ENCODE measurements at regions not wholly inside any gene's neighbourhood (a gene's known extent, or its start where the extent isn't known, plus 50 kb on each side); places are given as distances from the start of the nearest gene placed in this dataset.

DNA sequence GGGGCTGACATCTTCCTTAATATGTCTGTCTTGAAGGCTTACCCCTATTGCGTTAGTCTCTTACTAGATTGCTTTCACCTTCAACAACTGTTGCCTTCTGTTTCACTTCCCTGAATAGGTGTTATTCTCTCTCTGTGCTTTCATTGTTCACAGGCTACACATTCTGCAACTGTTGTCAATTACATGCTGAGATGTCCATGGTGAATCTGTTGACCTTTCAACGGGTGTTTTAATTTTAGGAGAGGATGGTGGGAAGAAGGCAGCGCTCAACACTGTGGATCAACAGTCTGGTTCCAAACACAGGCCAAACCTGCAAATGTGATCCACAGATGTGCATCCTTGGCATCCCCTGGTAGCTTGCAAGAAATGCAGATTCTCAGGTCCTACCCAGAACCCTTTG, 101.9 kb downstream of the DACT1 start:
- TF ChIP-seq SREBF2 (IDR thresholded peaks at IDR 0.05; ENCODE audit: low read length) (no peak), POLR2AphosphoS2 (IDR thresholded peaks at IDR 0.05; ENCODE audit: low read depth, low read length) (no peak), RB1 (IDR thresholded peaks at IDR 0.05; ENCODE audit: borderline replicate concordance) (0 out of 2 replicates have a peak, but pooled peaks have one; percentile 30), POLR2A (IDR thresholded peaks at IDR 0.05; ENCODE audit: low read depth, low read length) (no peak), BCL11A (IDR thresholded peaks at IDR 0.05; ENCODE audit: low read depth, low read length) (no peak), SMC3 (IDR thresholded peaks at IDR 0.05; ENCODE audit: borderline replicate concordance, low read length) (no peak)
- TF ChIP-seq, protein P1, sequence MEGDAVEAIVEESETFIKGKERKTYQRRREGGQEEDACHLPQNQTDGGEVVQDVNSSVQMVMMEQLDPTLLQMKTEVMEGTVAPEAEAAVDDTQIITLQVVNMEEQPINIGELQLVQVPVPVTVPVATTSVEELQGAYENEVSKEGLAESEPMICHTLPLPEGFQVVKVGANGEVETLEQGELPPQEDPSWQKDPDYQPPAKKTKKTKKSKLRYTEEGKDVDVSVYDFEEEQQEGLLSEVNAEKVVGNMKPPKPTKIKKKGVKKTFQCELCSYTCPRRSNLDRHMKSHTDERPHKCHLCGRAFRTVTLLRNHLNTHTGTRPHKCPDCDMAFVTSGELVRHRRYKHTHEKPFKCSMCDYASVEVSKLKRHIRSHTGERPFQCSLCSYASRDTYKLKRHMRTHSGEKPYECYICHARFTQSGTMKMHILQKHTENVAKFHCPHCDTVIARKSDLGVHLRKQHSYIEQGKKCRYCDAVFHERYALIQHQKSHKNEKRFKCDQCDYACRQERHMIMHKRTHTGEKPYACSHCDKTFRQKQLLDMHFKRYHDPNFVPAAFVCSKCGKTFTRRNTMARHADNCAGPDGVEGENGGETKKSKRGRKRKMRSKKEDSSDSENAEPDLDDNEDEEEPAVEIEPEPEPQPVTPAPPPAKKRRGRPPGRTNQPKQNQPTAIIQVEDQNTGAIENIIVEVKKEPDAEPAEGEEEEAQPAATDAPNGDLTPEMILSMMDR (IDR thresholded peaks at IDR 0.05 in 2 of 3, conservative IDR thresholded peaks at IDR 0.05 in 1 of 3; ENCODE audit: control insufficient read depth in 2 of 3, extremely low read depth in 1 of 3, insufficient read depth in 1 of 3, low read depth in 3 of 3, low read length in 3 of 3) = no peak
- TF ChIP-seq, protein P2, sequence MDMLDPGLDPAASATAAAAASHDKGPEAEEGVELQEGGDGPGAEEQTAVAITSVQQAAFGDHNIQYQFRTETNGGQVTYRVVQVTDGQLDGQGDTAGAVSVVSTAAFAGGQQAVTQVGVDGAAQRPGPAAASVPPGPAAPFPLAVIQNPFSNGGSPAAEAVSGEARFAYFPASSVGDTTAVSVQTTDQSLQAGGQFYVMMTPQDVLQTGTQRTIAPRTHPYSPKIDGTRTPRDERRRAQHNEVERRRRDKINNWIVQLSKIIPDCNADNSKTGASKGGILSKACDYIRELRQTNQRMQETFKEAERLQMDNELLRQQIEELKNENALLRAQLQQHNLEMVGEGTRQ (IDR thresholded peaks at IDR 0.05; ENCODE audit: borderline replicate concordance, low read depth, low read length) = no peak

Measured in GM12878 (cell line).